ENCODE measurements at regions not wholly inside any gene's neighbourhood (a gene's known extent, or its start where the extent isn't known, plus 50 kb on each side); places are given as distances from the start of the nearest gene placed in this dataset.

- no peak overlapping the region for H3K4me3 ChIP-seq
- intact Hi-C loops (cut with DNase I), result no loop called here
- DNase-seq, result peak; percentile 29
Measured at GRCh38 chr15:66932634-66933024, 132.8 kb upstream of the SMAD3 start.

GRCh38 chr15:66933932-66934867, 131.2 kb upstream of the SMAD3 start:
- Histone ChIP-seq H3K4me3 (no peak overlapping the region), H3K27ac (no peak overlapping the region), H3K36me3 (no peaks in the 10 kb centered on the region), H3K4me1 (peaks cover 0 to 26% (median 20%) of the 10 kb centered on the region in 4 donors), H3K9me3 (no peaks in the 10 kb centered on the region), H3K27me3 (no peaks in the 10 kb centered on the region)
- 95 to 97% methylated on average over 8 of the region's 8 CpGs for WGBS, 2 donors
- TF ChIP-seq POLR2AphosphoS5 (IDR thresholded peaks at IDR 0.05) (no peak), CTCF (IDR thresholded peaks at IDR 0.05) (no peak), POLR2A (IDR thresholded peaks at IDR 0.05) (no peak), EP300 (IDR thresholded peaks at IDR 0.05) (no peak)
- intact Hi-C loops (cut with DNase I), result no loop called here
- peak; percentile 40 for DNase-seq

More at GRCh38 chr15:66932634-66933024, 132.8 kb upstream of the SMAD3 start:
- TF ChIP-seq EP300 (IDR thresholded peaks at IDR 0.05) (no peak), POLR2A (IDR thresholded peaks at IDR 0.05) (no peak), POLR2AphosphoS5 (IDR thresholded peaks at IDR 0.05) (no peak), CTCF (IDR thresholded peaks at IDR 0.05) (no peak)
- Histone ChIP-seq H3K27ac (no peak overlapping the region), H3K36me3 (no peaks in the 10 kb centered on the region), H3K27me3 (no peaks in the 10 kb centered on the region), H3K9me3 (no peaks in the 10 kb centered on the region), H3K4me1 (peaks cover 0 to 26% (median 20%) of the 10 kb centered on the region in 4 donors)
- WGBS, 2 donors, result 84 to 93% methylated on average over 6 of the region's 6 CpGs

GRCh38 chr15:66934868-66935520, 130.4 kb upstream of the SMAD3 start:
- DNase-seq, result peak; percentile 49
- no peak overlapping the region for H3K27ac ChIP-seq
- H3K27me3 ChIP-seq, result no peaks in the 10 kb centered on the region
- peaks cover 0 to 26% (median 20%) of the 10 kb centered on the region in 4 donors for H3K4me1 ChIP-seq
- TF ChIP-seq POLR2A (IDR thresholded peaks at IDR 0.05) (no peak), CTCF (IDR thresholded peaks at IDR 0.05) (no peak), POLR2AphosphoS5 (IDR thresholded peaks at IDR 0.05) (no peak), EP300 (IDR thresholded peaks at IDR 0.05) (no peak)
- 94 to 96% methylated on average over 3 of the region's 3 CpGs for WGBS, 2 donors
- H3K36me3 ChIP-seq, result no peaks in the 10 kb centered on the region
- H3K9me3 ChIP-seq, result no peaks in the 10 kb centered on the region
- no peak overlapping the region for H3K4me3 ChIP-seq
- intact Hi-C loops (cut with DNase I), result no loop called here

GRCh38 chr15:66935688-66936087, 129.7 kb upstream of the SMAD3 start:
- no peak for TF ChIP-seq EP300 (IDR thresholded peaks at IDR 0.05)
- TF ChIP-seq CTCF (IDR thresholded peaks at IDR 0.05), result no peak
- TF ChIP-seq POLR2A (IDR thresholded peaks at IDR 0.05), result no peak
- no peak for TF ChIP-seq POLR2AphosphoS5 (IDR thresholded peaks at IDR 0.05)
- intact Hi-C loops (cut with DNase I), result no loop called here
- Histone ChIP-seq H3K36me3 (no peaks in the 10 kb centered on the region), H3K4me1 (peaks cover 0 to 26% (median 22%) of the 10 kb centered on the region in 4 donors), H3K9me3 (no peaks in the 10 kb centered on the region), H3K4me3 (peak overlapping the region in 3 of 4 donors; percentile 43 to 53 (median 51)), H3K27me3 (no peaks in the 10 kb centered on the region), H3K27ac (peak overlapping the region in 3 of 4 donors; percentile 53 to 64 (median 63))
- 69 to 87% methylated on average over 7 of the region's 7 CpGs for WGBS, 2 donors
- DNase-seq, result peak; percentile 59
